Esophagus squamous epithelium (tissue), 5 donors: ENCODE measurements at regions not wholly inside any gene's neighbourhood (a gene's known extent, or its start where the extent isn't known, plus 50 kb on each side); places are given as distances from the start of the nearest gene placed in this dataset.

Experiments used
- DNase-seq: peaks from one replicate; lab custom pipeline; 2025; lab: John Stamatoyannopoulos, UW
- H3K27ac ChIP-seq, 4 donors: fragments of 200-600 bp; sonication (generic); one replicate each; pipeline ENCODE4 v1.5.1; 2016 to 2019; ENCODE audit warnings: mild to moderate bottlenecking in 1 of 4
- H3K27me3 ChIP-seq, 4 donors: fragments of 200-600 bp; sonication (generic); 1 replicate in 3 of 4; 2 replicates in 1 of 4; pipeline versions ENCODE4 v1.5.1 to v1.6.0; 2017 to 2021; ENCODE audit warnings: antibody characterized with exemption in 1 of 4
- H3K36me3 ChIP-seq, 3 donors: fragments of 200-600 bp; sonication (generic); one replicate each; pipeline ENCODE4 v1.5.1; 2016 to 2019
- H3K4me1 ChIP-seq, 3 donors: fragments of 200-600 bp; sonication (generic); one replicate each; pipeline ENCODE4 v1.5.1; 2017 to 2019
- H3K4me3 ChIP-seq, 4 donors: fragments of 200-600 bp; sonication (generic); 1 replicate in 3 of 4; 2 replicates in 1 of 4; pipeline ENCODE4 v1.5.1; 2016 to 2019; ENCODE audit warnings: mild to moderate bottlenecking in 2 of 4, moderate library complexity in 1 of 4
- H3K9me3 ChIP-seq, 3 donors: fragments of 200-600 bp; sonication (generic); one replicate each; pipeline ENCODE4 v1.5.1; 2016 to 2019
- POLR2A ChIP-seq, 4 donors: fragments of 450-650 bp; IDR thresholded peaks; one replicate each; pipeline ENCODE4 v1.6.1; 2017; ENCODE audit warnings: antibody characterized with exemption in 4 of 4, mild to moderate bottlenecking in 4 of 4, moderate library complexity in 3 of 4
- WGBS, 2 donors: methylation state at CpG; one replicate each; pipeline ENCODE4 v1.1.5; 2018; 5-methylcytosine and 5-hydroxymethylcytosine counted together
- intact Hi-C: fragments of 100-400 bp; cut with DNase I; formaldehyde crosslinking; loops from one replicate; pipeline ENCODE4 v1.15.0; 2022
- TF ChIP-seq, protein P1 (sequence below), 6 experiments: fragments of 450-650 bp in 4 of 6; fragments of 200-600 bp in 2 of 6; sonication (generic) in 2 of 6; IDR thresholded peaks; one replicate each; pipeline ENCODE4 v1.5.1; 2016 to 2019; ENCODE audit warnings: antibody characterized with exemption in 6 of 6, mild to moderate bottlenecking in 4 of 6, moderate library complexity in 4 of 6
- donor health status: DM: yes; HTN: yes; CAD: no.

DNA sequence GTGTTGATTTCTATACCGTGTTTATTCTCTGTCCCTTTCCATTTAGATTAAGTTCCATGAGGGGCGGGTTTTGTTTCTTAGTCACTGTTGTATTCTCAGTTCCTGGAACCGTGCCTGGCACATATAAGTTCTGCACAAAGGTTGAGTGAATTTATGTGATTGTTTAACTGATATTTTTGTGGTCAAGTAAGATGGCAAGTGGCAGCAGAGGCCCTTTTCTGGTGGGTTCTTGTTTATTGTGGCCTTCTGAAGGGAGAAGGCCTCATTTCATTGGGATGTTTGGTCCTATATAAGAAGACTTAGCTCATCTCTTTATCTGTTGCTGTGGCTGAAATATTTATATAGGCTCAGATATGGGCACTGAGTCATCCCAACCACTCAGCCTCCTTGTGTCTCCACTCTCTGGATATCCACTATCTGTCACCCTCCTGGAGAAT, 262.5 kb downstream of the PSAT1 start:
- no peaks in the 10 kb centered on the region for H3K36me3 ChIP-seq
- H3K27ac ChIP-seq, result no peak overlapping the region
- no peak for DNase-seq
- TF ChIP-seq, protein P1, sequence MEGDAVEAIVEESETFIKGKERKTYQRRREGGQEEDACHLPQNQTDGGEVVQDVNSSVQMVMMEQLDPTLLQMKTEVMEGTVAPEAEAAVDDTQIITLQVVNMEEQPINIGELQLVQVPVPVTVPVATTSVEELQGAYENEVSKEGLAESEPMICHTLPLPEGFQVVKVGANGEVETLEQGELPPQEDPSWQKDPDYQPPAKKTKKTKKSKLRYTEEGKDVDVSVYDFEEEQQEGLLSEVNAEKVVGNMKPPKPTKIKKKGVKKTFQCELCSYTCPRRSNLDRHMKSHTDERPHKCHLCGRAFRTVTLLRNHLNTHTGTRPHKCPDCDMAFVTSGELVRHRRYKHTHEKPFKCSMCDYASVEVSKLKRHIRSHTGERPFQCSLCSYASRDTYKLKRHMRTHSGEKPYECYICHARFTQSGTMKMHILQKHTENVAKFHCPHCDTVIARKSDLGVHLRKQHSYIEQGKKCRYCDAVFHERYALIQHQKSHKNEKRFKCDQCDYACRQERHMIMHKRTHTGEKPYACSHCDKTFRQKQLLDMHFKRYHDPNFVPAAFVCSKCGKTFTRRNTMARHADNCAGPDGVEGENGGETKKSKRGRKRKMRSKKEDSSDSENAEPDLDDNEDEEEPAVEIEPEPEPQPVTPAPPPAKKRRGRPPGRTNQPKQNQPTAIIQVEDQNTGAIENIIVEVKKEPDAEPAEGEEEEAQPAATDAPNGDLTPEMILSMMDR (IDR thresholded peaks at IDR 0.05), result no peak
- TF ChIP-seq POLR2A (IDR thresholded peaks at IDR 0.05), result no peak
- WGBS, 2 donors, result 48 to 69% methylated on average over 3 of the region's 3 CpGs
- H3K27me3 ChIP-seq, result no peaks in the 10 kb centered on the region
- intact Hi-C loops, result no loop called here
- H3K4me3 ChIP-seq, result no peak overlapping the region
- no peaks in the 10 kb centered on the region for H3K4me1 ChIP-seq
- H3K9me3 ChIP-seq, result no peaks in the 10 kb centered on the region

DNA sequence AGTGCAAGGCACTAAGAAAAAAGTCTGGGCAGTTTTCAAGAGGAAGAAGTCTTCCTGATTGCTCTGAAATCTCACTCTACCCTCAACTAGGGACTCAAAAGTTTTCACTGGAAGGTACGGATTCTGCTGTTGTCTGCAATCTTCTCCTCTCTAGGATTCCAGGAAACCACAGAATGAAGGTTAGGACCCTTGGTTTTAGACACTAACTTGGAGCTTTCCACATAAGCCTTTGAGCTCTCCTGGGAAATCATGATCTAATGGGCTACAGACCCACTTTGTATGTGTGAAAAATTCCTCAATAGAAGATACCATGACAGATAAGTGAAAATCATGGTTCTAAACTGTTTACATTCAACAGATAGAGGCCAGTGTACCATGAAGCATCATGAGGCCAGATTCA, 265.1 kb downstream of the PSAT1 start:
- Histone ChIP-seq H3K4me3 (no peak overlapping the region), H3K4me1 (no peaks in the 10 kb centered on the region), H3K9me3 (no peaks in the 10 kb centered on the region), H3K27ac (no peak overlapping the region), H3K27me3 (no peaks in the 10 kb centered on the region), H3K36me3 (no peaks in the 10 kb centered on the region)
- WGBS, 2 donors, result 57 to 75% methylated on average over 1 of the region's 1 CpG
- no peak for TF ChIP-seq POLR2A (IDR thresholded peaks at IDR 0.05)
- TF ChIP-seq, protein P1 (IDR thresholded peaks at IDR 0.05), result no peak
- intact Hi-C loops, result no loop called here
- DNase-seq, result no peak

- Histone ChIP-seq H3K4me3 (no peak overlapping the region), H3K9me3 (no peaks in the 10 kb centered on the region), H3K27ac (no peak overlapping the region), H3K27me3 (no peaks in the 10 kb centered on the region), H3K36me3 (no peaks in the 10 kb centered on the region), H3K4me1 (no peaks in the 10 kb centered on the region)
- intact Hi-C loops, result no loop called here
- no peak for DNase-seq
- TF ChIP-seq, protein P1 (IDR thresholded peaks at IDR 0.05), result no peak
- TF ChIP-seq POLR2A (IDR thresholded peaks at IDR 0.05), result no peak
- WGBS, 2 donors, result 78 to 85% methylated on average over 3 to 5 of the region's 5 CpGs
Observed at GRCh38 chr9:78563269-78563668, 266.3 kb downstream of the PSAT1 start.

DNA sequence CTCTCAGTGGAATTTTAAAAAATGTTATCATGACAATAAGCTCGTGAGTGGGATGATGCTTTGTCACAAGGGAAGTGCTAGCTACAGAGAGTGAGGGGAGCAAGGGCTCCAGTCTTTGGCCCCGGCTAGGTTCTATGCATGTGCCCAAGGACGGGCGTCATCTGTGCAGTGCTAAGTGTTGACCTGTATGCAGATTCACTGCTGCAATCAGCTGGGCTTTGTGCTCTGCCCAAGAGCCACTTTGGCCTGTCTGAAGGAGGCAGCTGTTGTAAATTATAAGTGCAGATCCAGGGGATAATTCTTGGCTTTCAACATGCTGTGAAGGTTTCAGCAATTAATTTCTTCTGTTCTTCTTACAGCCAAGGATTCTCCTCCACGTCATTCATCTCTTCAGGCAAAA, 268.6 kb downstream of the PSAT1 start:
- TF ChIP-seq, protein P1 (IDR thresholded peaks at IDR 0.05), result no peak
- TF ChIP-seq POLR2A (IDR thresholded peaks at IDR 0.05), result no peak
- Histone ChIP-seq H3K27me3 (no peaks in the 10 kb centered on the region), H3K36me3 (no peaks in the 10 kb centered on the region), H3K4me1 (no peaks in the 10 kb centered on the region), H3K4me3 (no peak overlapping the region), H3K27ac (no peak overlapping the region), H3K9me3 (no peaks in the 10 kb centered on the region)
- intact Hi-C loops, result no loop called here
- 65 to 73% methylated on average over 5 of the region's 5 CpGs for WGBS, 2 donors
- DNase-seq, result no peak

DNA sequence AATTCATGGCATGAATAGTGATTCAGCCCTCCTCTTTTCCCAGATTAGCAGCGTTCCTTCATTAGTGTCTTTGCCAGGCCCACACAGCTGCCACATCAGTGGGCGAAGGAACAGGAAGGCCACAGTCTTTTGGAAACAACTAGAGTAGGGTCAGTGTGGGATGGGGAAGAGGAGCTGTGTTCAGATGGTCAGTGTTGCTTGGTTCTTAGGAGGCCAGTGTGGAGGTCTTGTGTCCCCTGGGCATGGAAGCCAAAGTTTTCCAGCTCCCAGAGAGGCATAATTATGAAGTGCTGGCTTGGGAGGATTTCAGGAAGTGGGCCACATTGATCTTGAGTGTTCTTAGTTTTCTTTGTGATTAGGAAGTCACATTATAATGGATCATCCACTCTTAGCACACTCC, 269.6 kb downstream of the PSAT1 start:
- intact Hi-C loops, result no loop called here
- Histone ChIP-seq H3K9me3 (no peaks in the 10 kb centered on the region), H3K36me3 (no peaks in the 10 kb centered on the region), H3K4me3 (no peak overlapping the region), H3K27me3 (no peaks in the 10 kb centered on the region), H3K4me1 (no peaks in the 10 kb centered on the region), H3K27ac (no peak overlapping the region)
- DNase-seq, result no peak
- TF ChIP-seq POLR2A (IDR thresholded peaks at IDR 0.05), result no peak
- 65 to 100% methylated on average over 1 to 2 of the region's 2 CpGs for WGBS, 2 donors
